Mesenchymal stem cell (in vitro differentiated cells and primary cell): ENCODE measurements at regions not wholly inside any gene's neighbourhood (a gene's known extent, or its start where the extent isn't known, plus 50 kb on each side); places are given as distances from the start of the nearest gene placed in this dataset.

Experiments
- DNase-seq: peaks from one replicate; pipeline ENCODE4 v3.0.0-alpha.2; 2013
- H2AFZ ChIP-seq: one replicate; pipeline ENCODE4 v1.6.1; 2013; ENCODE audit warnings: low read depth, mild to moderate bottlenecking, control low read depth, inconsistent platforms, low read length, moderate library complexity
- H2AK5ac ChIP-seq: 2 replicates; pipeline ENCODE4 v1.6.1; 2013; ENCODE audit warnings: low read length, moderate library complexity, mild to moderate bottlenecking, inconsistent platforms; ENCODE audit not compliant: severe bottlenecking
- H2BK120ac ChIP-seq: one replicate; pipeline ENCODE4 v1.6.1; 2013; ENCODE audit warnings: low read depth, mild to moderate bottlenecking, inconsistent platforms, low read length, moderate library complexity
- H2BK12ac ChIP-seq, 2 experiments: one replicate each; pipeline ENCODE4 v1.6.1; 2013; ENCODE audit warnings: inconsistent platforms in 2 of 2, low read length in 2 of 2, mild to moderate bottlenecking in 2 of 2, moderate library complexity in 2 of 2, control low read depth in 1 of 2
- H2BK15ac ChIP-seq: one replicate; pipeline ENCODE4 v1.6.1; 2013; ENCODE audit warnings: mild to moderate bottlenecking, low read depth, inconsistent platforms; ENCODE audit not compliant: poor library complexity, severe bottlenecking
- H2BK5ac ChIP-seq: 2 replicates; pipeline ENCODE4 v1.6.1; 2013; ENCODE audit warnings: low read depth, mild to moderate bottlenecking, low read length, control low read depth, inconsistent platforms; ENCODE audit not compliant: poor library complexity, severe bottlenecking
- H3K14ac ChIP-seq, 2 experiments: one replicate each; pipeline ENCODE4 v1.6.1; 2013; ENCODE audit warnings: inconsistent platforms in 2 of 2, low read length in 2 of 2, control low read depth in 1 of 2, mild to moderate bottlenecking in 1 of 2, moderate library complexity in 1 of 2
- H3K18ac ChIP-seq, 2 experiments: one replicate each; pipeline ENCODE4 v1.6.1; 2013; ENCODE audit warnings: inconsistent platforms in 2 of 2, low read length in 2 of 2, control low read depth in 1 of 2, low read depth in 1 of 2, mild to moderate bottlenecking in 1 of 2
- H3K23ac ChIP-seq, 2 experiments: one replicate each; pipeline ENCODE4 v1.6.1; 2013; ENCODE audit warnings: inconsistent platforms in 2 of 2, low read length in 2 of 2, mild to moderate bottlenecking in 2 of 2, moderate library complexity in 2 of 2, control low read depth in 1 of 2
- H3K27ac ChIP-seq: 2 replicates; pipeline ENCODE4 v1.5.1; 2013; ENCODE audit warnings: mild to moderate bottlenecking, moderate library complexity, low read length, control low read depth, inconsistent platforms; ENCODE audit not compliant: poor library complexity, severe bottlenecking
- H3K27me3 ChIP-seq, 2 experiments: 2 replicates each; pipeline versions ENCODE4 v1.6.1 to v1.7.0; 2013; ENCODE audit warnings: low read length in 2 of 2, mild to moderate bottlenecking in 2 of 2, moderate library complexity in 2 of 2, control low read depth in 1 of 2, inconsistent platforms in 1 of 2; ENCODE audit not compliant: control insufficient read depth in 1 of 2, insufficient read depth in 1 of 2
- H3K36me3 ChIP-seq, 2 experiments: 2 replicates each; pipeline versions ENCODE4 v1.6.1 to v1.7.0; 2013; ENCODE audit warnings: low read length in 2 of 2, control low read depth in 1 of 2, inconsistent platforms in 1 of 2, low read depth in 1 of 2, mild to moderate bottlenecking in 1 of 2; ENCODE audit not compliant: insufficient read depth in 2 of 2, control insufficient read depth in 1 of 2
- H3K4ac ChIP-seq, 2 experiments: one replicate each; pipeline ENCODE4 v1.6.1; 2013; ENCODE audit warnings: inconsistent platforms in 2 of 2, low read length in 2 of 2, mild to moderate bottlenecking in 2 of 2, moderate library complexity in 2 of 2, control low read depth in 1 of 2, low read depth in 1 of 2
- H3K4me1 ChIP-seq: 2 replicates; pipeline ENCODE4 v1.6.1; 2013; ENCODE audit warnings: low read depth, low read length, control low read depth; ENCODE audit not compliant: control insufficient read depth, insufficient read depth
- H3K4me2 ChIP-seq: 2 replicates; pipeline ENCODE4 v1.6.1; 2013; ENCODE audit warnings: low read length, mild to moderate bottlenecking, inconsistent platforms; ENCODE audit not compliant: poor library complexity, severe bottlenecking
- H3K4me3 ChIP-seq, 2 experiments: 2 replicates each; pipeline versions ENCODE4 v1.5.1 to v1.7.0; 2013; ENCODE audit warnings: low read length in 2 of 2, mild to moderate bottlenecking in 2 of 2, control low read depth in 1 of 2, low read depth in 1 of 2; ENCODE audit not compliant: insufficient read depth in 1 of 2
- H3K79me1 ChIP-seq: replicated peaks from 2 replicates; pipeline ENCODE4 v1.6.1; 2013; ENCODE audit warnings: mild to moderate bottlenecking, control low read depth, low read length, inconsistent platforms; ENCODE audit not compliant: poor library complexity, severe bottlenecking
- H3K9ac ChIP-seq: 2 replicates; pipeline ENCODE4 v1.7.0; 2013; ENCODE audit warnings: mild to moderate bottlenecking, low read length, moderate library complexity
- H3K9me3 ChIP-seq: 2 replicates; pipeline ENCODE4 v1.7.0; 2013; ENCODE audit warnings: mild to moderate bottlenecking, low read length; ENCODE audit not compliant: control insufficient read depth
- H4K8ac ChIP-seq: one replicate; pipeline ENCODE4 v1.6.1; 2013; ENCODE audit warnings: inconsistent platforms, mild to moderate bottlenecking, low read length, moderate library complexity
- H4K91ac ChIP-seq: one replicate; pipeline ENCODE4 v1.6.1; 2013; ENCODE audit warnings: mild to moderate bottlenecking, low read length, inconsistent platforms
- WGBS: methylation state at CpG from one replicate; pipeline ENCODE4 v1.1.7; 2013; ENCODE audit warnings: mixed read lengths; 5-methylcytosine and 5-hydroxymethylcytosine counted together

DNA sequence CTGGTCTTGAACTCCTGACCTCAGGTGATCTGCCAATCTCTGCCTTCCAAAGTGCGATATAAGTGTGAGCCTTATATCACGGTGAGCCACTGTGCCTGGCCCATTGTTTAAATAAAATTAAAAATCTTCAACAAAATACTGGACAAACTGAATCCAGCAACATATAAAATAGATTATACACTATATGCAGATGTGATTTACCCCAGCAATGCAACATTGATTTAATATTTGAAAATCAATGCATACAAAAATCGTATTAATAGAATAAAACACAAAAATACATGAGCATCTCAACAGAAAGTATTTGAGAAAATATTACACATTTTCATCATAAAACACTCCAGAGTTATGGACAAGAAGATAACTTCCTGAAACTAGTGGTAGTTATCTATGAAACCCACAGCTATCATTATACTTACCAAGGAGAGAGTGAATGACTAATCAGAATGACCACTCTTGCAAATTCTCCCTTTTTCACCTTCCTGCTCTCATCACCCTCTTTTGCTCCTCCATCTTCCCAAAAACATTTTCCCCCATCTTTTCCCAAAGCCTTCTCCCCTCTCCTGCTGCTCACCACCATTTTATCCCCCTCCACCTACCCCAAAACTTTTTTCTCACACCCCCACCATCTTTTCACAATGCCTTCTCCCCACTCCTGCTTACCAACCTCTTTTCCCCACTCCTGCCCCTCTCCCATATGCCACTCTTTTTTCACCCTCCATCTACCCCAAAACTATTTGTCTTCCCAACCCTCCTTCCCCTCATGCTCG lies 122.1 kb upstream of the VPREB1 start:
- Histone ChIP-seq H2BK15ac (no peak overlapping the region), H3K9me3 (no peaks in the 10 kb centered on the region), H3K4me1 (peaks cover 5% of the 10 kb centered on the region), H2BK12ac (no peak overlapping the region), H3K4me3 (no peak overlapping the region), H2BK120ac (no peak overlapping the region), H4K91ac (no peak overlapping the region), H3K9ac (no peak overlapping the region), H2AK5ac (no peak overlapping the region), H3K27me3 (peaks cover 16 to 22% of the 10 kb centered on the region in 2 experiments), H2AFZ (no peak overlapping the region), H3K4ac (no peak overlapping the region), H3K4me2 (no peak overlapping the region), H3K14ac (no peak overlapping the region), H3K79me1 (no peaks in the 10 kb centered on the region), H3K36me3 (no peaks in the 10 kb centered on the region), H2BK5ac (no peak overlapping the region), H4K8ac (no peak overlapping the region), H3K27ac (no peak overlapping the region), H3K23ac (no peak overlapping the region), H3K18ac (no peak overlapping the region)
- DNase-seq: no peak
- 81% methylated on average over 3 of the region's 4 CpGs for WGBS

DNA sequence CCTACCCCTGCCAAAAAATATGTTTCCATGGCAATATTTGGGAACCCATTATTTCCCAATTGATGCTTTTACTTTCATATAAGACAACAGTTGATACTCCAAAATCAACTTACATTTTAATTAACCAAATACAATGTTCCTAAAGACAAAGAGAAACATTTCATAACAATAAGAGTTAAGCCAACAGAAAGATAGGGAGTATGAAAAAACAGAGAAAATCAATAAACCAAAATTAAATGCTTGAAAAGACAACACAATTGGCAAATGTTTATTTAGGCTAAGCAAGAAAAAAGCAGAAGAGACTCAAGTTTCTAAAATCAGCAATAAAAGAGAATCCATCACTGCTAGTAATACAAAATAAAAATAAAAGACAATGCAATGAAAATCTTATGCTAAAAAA lies 123.1 kb upstream of the VPREB1 start:
- H4K91ac ChIP-seq: no peak overlapping the region
- no peaks in the 10 kb centered on the region for H3K36me3 ChIP-seq
- no peak overlapping the region for H3K4ac ChIP-seq
- H3K14ac ChIP-seq: no peak overlapping the region
- no peak overlapping the region for H2BK5ac ChIP-seq
- H3K4me3 ChIP-seq: no peak overlapping the region
- no peak overlapping the region for H3K27ac ChIP-seq
- H2BK12ac ChIP-seq: no peak overlapping the region
- H4K8ac ChIP-seq: no peak overlapping the region
- H3K79me1 ChIP-seq: no peaks in the 10 kb centered on the region
- no peak overlapping the region for H2BK15ac ChIP-seq
- no peak overlapping the region for H3K23ac ChIP-seq
- H2AFZ ChIP-seq: no peak overlapping the region
- no peak overlapping the region for H2AK5ac ChIP-seq
- peaks cover 16 to 22% of the 10 kb centered on the region in 2 experiments for H3K27me3 ChIP-seq
- no peak overlapping the region for H3K9ac ChIP-seq
- peaks cover 5% of the 10 kb centered on the region for H3K4me1 ChIP-seq
- no peak for DNase-seq
- H3K18ac ChIP-seq: no peak overlapping the region
- H3K4me2 ChIP-seq: no peak overlapping the region
- H2BK120ac ChIP-seq: no peak overlapping the region
- H3K9me3 ChIP-seq: no peaks in the 10 kb centered on the region

DNA sequence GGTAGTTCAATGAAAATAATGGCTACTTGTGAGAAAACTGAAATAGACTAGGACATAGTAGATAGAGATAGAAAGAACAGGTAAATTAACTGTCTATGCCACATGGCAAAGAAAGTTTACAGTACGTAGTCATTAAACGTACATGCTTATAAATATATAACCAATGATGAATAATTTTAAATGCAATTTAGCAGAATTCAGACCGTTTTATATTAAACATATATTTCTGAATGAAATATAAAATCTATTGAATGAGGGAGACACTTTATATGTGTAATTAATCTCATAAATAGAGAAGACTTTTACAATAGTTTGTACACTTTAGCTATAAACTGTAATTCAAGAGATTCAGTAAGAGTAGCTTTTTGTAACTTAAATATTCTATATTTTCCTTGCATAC lies 124.4 kb upstream of the VPREB1 start:
- Histone ChIP-seq H3K36me3 (no peaks in the 10 kb centered on the region), H3K4me3 (no peak overlapping the region), H3K18ac (no peak overlapping the region), H2AFZ (no peak overlapping the region), H3K9me3 (no peaks in the 10 kb centered on the region), H3K23ac (no peak overlapping the region), H2AK5ac (no peak overlapping the region), H3K27me3 (peaks cover 8 to 10% of the 10 kb centered on the region in 2 experiments), H3K14ac (no peak overlapping the region), H2BK12ac (no peak overlapping the region), H2BK15ac (no peak overlapping the region), H4K91ac (no peak overlapping the region), H3K4me2 (no peak overlapping the region), H2BK120ac (no peak overlapping the region), H3K4me1 (no peaks in the 10 kb centered on the region), H3K4ac (no peak overlapping the region), H3K9ac (no peak overlapping the region), H3K27ac (no peak overlapping the region), H4K8ac (no peak overlapping the region), H3K79me1 (no peaks in the 10 kb centered on the region), H2BK5ac (no peak overlapping the region)
- no CpG with 5 or more reads among the region's 3 CpGs for WGBS
- no peak for DNase-seq

DNA sequence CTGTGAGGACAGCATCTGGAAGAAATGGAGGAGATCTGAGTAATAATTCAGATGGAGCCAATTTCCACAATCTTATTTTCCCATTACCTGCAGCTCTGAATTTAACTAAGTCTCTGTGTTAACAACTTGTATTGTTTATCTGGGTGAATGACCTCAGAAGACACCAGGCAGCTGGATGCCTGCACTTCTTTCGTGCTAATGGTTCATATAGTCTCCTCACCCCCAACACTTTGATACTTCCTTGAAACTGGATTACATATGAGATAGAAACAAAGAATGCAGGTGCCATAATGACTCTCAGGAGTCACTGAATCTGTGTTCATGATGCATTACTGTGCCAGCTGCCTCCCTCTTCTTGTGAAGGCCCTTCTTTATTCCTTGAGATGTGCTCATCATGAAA lies 125.6 kb upstream of the VPREB1 start:
- H3K27ac ChIP-seq: no peak overlapping the region
- H2BK5ac ChIP-seq: no peak overlapping the region
- H3K36me3 ChIP-seq: no peaks in the 10 kb centered on the region
- DNase-seq: no peak
- H3K14ac ChIP-seq: no peak overlapping the region
- no peaks in the 10 kb centered on the region for H3K79me1 ChIP-seq
- H3K4me1 ChIP-seq: no peaks in the 10 kb centered on the region
- no peak overlapping the region for H2BK120ac ChIP-seq
- no peak overlapping the region for H2AFZ ChIP-seq
- H2BK12ac ChIP-seq: no peak overlapping the region
- no peak overlapping the region for H3K4ac ChIP-seq
- 71% methylated on average over 1 of the region's 1 CpG for WGBS
- H3K23ac ChIP-seq: no peak overlapping the region
- no peak overlapping the region for H2BK15ac ChIP-seq
- H3K9ac ChIP-seq: no peak overlapping the region
- H4K8ac ChIP-seq: no peak overlapping the region
- H3K9me3 ChIP-seq: no peaks in the 10 kb centered on the region
- H2AK5ac ChIP-seq: no peak overlapping the region
- no peak overlapping the region for H4K91ac ChIP-seq
- no peak overlapping the region for H3K4me3 ChIP-seq
- H3K18ac ChIP-seq: no peak overlapping the region
- H3K4me2 ChIP-seq: no peak overlapping the region
- peaks cover 7 to 10% of the 10 kb centered on the region in 2 experiments for H3K27me3 ChIP-seq
